ENCODE measurements at regions not wholly inside any gene's neighbourhood (a gene's known extent, or its start where the extent isn't known, plus 50 kb on each side); places are given as distances from the start of the nearest gene placed in this dataset.

DNA sequence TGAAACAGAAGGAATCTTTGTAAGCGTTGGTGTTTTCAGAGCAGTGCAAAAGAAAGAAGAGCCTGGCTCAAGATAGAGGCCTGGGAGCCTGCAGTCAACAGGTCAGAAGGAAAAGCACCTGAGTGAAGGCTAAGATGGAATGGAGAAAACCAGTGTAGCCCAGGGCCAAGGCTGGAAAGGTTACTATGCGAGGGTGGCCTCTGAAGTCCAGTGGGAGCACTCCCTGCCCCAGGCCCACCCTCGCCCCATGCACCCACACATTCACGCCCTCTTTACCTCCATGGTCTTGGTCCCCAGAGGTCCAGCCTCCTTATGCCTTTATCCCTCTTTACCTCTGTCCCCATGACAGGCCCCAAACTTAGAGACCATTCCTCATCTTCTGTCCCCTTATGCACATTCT lies 169.2 kb upstream of the ZNF644 start:
- TF ChIP-seq EP300 (IDR thresholded peaks at IDR 0.05), result no peak
- TF ChIP-seq, protein P1, sequence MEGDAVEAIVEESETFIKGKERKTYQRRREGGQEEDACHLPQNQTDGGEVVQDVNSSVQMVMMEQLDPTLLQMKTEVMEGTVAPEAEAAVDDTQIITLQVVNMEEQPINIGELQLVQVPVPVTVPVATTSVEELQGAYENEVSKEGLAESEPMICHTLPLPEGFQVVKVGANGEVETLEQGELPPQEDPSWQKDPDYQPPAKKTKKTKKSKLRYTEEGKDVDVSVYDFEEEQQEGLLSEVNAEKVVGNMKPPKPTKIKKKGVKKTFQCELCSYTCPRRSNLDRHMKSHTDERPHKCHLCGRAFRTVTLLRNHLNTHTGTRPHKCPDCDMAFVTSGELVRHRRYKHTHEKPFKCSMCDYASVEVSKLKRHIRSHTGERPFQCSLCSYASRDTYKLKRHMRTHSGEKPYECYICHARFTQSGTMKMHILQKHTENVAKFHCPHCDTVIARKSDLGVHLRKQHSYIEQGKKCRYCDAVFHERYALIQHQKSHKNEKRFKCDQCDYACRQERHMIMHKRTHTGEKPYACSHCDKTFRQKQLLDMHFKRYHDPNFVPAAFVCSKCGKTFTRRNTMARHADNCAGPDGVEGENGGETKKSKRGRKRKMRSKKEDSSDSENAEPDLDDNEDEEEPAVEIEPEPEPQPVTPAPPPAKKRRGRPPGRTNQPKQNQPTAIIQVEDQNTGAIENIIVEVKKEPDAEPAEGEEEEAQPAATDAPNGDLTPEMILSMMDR (IDR thresholded peaks at IDR 0.05), result no peak
